HG03064 (cell line): ENCODE measurements at regions not wholly inside any gene's neighbourhood (a gene's known extent, or its start where the extent isn't known, plus 50 kb on each side); places are given as distances from the start of the nearest gene placed in this dataset.
"Not testable (repeated sequence)": the region's sequence is repeated elsewhere in the genome, so short reads cannot be mapped to it uniquely, and the experiment has no call there.

Source experiments
- ATAC-seq: cut with Tn5 transposase; IDR thresholded peaks from one replicate; pipeline ENCODE4 v1.9.1; 2021; ENCODE audit warnings: low read depth; ENCODE audit not compliant: unreplicated experiment

DNA sequence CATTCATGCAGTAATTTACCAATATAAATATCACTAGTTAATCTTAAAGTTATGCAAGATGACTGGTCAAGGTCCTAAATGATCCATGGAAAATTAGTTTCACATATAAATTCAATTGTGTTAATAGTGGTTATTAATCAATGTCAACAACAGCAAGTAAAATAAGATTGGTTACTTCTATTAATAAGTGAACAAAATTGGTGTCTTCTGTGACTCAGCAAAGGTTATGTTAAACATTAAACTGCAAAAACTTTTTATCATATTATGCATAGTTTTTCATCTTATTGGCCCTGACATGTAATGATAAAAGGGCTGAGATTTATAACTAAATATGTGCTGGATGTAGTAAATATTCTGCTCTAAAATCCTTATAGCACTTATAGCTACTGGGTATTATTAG, 359.0 kb upstream of the UBE2E3 start:
- no peak for ATAC-seq

DNA sequence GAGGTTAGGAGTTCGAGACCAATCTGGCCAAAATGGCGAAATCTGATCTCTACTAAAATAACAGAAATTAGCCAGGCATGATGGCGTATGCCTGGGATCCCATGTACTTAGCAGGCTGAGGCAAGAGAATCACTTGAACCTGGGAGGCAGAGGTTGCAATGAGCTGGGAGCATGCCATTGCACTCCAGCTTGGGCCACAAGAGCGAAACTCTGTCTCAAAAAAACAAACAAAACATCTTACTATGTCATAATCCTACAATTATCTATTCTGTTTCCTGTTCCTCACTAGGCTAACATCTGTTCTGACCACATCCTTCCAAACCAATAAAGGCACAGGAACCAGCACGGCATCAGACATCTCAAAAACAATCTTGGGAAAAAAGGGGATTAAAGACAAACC, 361.8 kb upstream of the UBE2E3 start:
- ATAC-seq, result no peak

DNA sequence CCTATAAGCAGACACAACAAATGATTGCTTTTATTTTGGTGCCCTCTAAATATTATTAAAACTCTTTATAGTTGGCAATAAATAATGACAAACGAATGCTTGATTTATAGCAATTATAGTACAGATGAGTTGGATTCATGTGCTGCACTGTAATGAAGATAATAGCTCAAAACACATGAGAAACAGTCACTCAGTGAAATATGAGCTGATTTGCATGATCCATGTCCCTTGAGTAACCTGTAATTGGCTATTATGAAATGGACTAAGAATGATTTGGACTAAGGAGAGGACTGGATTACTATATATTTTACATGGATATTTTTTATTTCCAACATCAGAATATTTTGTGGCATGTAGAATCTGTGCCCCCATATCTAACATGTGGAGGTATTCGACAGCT, 365.6 kb upstream of the UBE2E3 start:
- ATAC-seq, result no peak

DNA sequence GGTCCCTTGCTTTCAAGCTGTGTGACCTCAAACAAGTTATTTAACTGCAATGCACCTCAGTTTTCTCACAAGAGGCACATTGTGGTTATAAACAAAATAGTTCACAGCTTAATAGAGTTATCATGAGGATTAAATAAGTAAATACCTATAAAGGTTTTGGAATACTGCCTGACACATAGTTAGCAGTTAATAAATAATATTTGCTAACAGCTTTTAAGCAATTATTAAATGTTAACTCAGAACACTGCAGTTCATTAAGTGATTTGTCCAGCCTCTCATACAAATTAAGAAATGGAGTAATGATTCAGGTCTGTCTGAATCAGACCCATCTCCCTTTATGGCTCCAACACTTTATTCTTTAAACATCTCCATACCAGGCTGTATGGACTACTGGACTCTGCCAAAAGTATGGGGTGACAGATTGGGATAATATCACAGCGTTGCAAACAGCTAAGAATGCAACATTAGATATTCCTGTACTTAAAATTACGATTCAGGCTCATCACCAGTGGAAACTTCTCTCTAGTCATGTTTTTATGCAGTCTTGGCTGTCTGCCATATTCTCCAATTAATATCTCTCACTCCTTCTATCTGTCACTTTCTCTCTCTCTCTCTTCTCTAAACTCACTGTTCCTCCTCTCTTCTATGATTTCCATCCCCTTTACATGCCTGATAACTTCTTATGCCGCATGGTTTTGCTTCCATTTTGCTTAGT, 370.6 kb upstream of the UBE2E3 start:
- ATAC-seq, result no peak

DNA sequence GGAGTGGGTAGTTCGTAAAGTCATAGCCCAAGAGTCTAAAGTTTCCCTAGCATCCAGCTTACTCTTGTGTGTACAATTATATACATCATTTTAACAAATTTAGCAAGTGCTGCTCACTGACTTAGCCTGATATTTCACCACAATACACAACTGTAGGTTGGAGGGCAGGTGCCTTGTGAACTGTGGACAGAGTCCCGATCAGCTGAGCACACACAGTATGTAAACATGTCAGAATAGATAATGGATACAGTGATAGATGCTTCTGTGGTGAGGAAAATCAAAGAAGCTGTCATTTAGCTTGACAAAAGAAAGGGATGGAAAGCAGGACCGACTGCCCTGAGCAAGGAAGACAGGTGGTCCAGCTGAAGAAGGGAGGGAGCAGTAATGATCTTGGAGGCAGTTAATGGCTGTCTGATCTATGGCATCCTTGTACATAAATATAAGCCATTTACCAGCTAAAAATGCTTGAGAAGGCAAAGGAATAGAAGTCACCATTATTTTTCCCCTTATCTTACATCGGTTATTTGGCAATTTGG, 372.8 kb upstream of the UBE2E3 start:
- ATAC-seq, result no peak

DNA sequence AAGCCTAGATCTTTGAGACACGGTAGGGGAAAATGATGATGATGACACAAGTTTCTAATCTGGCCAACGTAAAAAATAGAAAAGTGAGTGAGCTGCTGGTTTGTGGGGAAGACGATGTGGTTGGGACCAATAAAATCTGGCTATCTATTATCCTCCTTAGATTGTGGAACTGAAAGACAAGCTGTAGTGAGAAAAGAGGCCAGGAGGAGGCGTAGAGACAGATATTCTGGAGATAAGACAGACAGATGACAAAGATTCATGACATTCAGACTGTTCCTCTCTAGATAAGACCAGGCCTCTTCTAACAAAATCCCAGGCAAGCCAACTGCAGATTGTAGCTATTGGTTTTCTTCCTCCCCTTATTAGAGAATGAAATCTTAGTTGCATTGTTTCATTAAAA, 376.3 kb upstream of the UBE2E3 start:
- no peak for ATAC-seq

DNA sequence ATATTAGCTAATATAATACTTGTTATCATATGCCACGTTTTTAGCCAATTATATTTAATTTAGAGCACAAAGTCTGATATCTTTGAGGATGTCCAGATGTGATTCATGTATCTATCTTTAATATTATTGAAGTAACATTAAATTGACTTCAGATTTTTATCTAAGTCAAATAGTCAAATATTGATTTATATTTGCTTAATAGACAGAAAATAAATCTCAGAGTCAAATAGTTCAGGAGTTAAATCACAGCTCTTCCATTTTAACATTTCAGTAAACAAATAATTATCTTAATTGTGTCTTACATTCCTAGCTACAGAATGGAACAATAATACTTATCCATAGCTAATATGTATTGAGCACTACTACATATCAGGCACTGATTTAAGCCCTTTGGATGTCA, 379.4 kb upstream of the UBE2E3 start:
- no peak for ATAC-seq

DNA sequence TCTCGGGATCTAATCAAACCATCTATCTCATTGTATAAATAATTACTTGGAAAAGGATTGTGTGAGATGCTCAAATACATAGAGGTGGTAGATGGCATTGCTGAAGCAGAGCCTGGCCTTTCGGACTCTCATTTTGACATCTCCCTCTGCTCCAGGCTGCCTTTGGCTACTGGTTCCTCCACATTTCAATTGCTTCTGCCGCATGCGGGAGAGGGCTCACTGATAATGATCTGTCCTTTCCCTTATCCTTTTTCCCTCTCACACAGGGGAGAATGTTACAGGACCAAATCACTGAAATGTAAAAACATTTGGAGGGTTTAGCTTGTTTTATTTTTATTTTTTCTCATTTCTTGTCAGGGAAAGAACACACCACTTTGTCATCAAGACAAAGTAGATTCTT, 380.6 kb upstream of the UBE2E3 start:
- ATAC-seq, result no peak

DNA sequence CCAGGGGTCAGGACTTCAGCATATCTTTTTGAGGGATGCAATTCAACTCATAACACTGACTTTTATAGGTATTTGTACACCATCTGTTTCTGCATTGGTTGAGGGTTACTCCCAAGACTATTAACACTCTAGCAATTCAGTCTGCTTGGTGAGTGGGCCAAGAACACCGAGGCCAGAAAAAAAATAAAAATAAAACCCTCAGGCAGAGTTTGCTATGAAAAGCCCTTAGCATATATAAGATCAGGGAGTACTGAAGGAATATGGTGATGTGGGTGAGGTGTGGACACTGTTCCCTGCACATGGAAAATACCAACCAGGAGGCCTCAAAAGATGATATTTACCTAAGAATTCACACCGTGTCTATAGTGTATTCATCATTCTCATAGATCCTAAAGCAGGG, 383.2 kb upstream of the UBE2E3 start:
- no peak for ATAC-seq

DNA sequence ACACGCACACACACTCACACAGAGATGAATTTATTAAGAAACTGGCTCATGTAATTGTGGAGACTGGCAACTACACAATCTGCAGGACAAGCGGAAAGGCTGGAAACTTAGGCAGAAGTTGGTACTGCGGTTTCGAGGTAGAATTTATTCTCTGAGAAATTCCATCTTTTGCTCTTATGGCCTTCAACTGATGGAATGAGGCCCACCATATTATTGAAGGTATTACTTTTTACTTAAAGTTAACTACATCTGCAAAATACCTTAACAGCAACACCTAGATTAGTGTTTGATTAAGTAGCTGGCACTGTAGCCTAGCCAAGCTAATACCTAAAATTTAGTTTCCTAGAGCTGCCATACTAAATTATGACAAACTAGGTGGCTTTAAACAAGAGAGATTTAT, 384.0 kb upstream of the UBE2E3 start:
- ATAC-seq, result no peak

DNA sequence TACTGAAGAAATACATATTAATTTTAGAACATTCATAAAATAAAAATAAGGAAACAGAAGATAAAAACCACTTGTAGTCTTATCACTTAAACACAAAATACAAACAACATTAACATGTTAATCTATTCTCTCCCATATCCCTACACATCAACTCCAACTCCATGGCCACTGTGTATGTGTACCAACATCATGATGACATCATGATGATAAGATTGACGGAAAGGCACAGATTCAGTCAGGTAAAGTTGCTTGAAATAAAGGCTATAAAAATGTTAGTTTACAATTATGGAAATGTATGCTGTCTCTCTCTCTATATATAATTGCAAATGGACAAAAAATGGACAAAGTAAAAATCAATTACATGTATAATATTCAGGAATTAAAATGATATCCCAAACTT, 388.5 kb upstream of the UBE2E3 start:
- no peak for ATAC-seq

DNA sequence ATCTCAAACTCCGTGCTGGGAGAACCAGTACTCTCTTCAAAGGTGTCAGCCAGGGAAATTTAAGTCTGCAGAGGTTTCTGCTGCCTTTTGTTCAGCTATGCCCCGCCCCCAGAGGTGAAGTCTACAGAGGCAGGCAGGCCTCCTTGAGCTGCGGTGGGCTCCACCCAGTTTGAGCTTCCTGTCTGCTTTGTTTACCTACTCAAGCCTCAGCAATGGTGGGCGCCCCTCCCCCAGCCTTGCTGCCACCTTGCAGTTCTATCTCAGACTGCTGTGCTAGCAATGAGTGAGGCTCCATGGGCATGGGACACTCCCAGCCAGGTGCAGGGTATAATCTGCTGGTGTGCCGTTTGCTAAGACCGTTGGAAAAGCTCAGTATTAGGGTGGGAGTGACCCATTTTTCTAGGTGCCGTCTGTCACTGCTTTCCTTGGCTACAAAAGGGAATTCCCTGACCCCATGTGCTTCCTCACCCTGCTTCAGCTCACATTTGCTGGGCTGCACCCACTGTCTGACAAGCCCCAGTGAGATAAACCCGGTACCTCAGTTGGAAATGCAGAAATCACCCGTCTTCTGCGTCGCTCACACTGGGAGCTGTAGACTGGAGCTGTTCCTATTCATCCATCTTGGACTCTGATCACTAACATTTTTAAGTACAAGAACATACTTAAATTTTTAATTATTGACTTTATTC, 389.2 kb upstream of the UBE2E3 start:
- not testable (repeated sequence) for ATAC-seq

DNA sequence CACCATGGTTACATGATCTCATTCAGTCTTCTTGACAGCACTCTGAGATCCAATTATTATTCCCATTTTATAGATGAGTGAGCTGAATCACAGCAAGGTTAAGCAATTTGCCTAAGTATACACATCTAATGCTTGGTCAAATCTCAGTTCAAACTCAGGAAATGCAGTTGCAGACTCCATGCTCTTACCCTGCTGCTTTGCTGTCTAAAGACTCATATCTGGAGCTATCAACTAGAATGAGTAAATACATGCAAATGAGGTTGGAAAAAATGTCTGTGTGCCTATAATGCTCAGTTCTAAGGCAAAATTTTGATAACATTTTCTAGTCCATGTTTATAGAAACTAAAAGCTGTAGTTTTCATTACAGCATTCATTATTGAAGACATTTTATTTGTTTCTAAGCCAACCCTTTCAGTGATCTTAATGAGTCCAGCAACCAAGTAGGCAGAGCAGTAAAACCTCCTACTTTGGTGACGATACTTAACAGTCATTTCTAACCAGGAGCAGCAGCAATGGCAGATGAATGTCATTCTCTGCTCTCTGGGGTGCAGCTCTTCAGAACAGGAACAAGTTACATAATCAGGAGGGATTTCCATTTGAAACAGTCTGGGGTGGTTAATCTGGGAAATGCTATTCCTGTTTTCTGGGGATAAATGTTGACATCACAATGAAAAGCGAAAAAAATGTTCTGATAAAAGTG, 396.8 kb upstream of the UBE2E3 start:
- no peak for ATAC-seq

DNA sequence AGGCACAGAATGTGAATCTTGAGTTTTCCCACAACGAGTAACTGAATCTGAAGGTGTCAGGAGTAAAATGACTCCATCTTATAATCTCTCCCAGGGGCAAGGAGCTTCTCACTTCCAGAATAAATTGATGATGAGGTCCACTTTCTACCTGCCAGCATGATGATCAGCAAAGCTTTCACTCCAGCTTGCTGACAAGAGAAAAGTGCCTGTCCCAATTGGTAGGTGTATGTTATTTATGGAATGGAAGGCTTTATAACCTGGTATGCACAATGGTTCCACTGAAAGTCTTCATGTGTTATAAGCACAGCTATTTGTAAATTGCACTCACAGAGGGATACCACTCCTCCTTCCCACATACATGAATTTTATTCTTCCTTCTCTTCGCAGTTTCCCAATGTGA, 401.0 kb upstream of the UBE2E3 start:
- ATAC-seq, result no peak

DNA sequence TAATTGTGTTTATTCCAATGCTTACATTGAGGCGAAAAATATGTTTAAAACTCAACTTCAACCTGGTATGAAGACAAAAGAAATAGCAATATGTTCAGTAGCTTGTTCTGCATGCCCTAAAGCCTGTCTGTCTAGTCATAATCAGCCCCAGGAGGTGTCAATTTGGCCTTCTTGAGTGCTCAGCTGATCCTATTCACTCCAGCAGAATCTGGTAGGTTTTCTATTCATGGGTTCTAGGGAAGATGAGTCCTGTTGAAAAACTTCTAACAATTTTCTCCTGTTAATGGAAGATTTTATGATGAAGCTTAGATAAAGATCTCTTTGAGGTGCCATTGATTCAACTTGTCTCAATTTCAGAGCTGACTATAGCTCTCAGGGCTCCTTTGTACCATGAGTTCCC, 402.0 kb upstream of the UBE2E3 start:
- no peak for ATAC-seq

DNA sequence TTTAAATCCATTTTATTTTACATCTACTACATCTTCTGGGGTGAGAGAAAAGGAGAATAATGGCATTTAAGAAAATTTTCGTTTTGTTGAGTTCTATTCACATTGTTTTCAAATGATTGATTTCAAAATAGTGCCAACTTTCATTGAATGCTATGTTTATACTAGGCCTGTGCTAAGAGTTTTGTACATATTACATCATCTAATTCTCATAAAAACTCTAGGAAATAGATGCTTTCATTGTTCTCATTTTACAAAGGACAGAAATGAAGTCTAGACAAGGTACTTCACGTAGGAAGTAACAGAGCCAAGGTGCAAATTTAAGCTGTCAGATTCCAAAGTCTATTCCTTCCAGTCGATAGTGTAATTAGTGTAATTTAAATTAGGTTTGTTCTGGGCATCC, 402.8 kb upstream of the UBE2E3 start:
- no peak for ATAC-seq

DNA sequence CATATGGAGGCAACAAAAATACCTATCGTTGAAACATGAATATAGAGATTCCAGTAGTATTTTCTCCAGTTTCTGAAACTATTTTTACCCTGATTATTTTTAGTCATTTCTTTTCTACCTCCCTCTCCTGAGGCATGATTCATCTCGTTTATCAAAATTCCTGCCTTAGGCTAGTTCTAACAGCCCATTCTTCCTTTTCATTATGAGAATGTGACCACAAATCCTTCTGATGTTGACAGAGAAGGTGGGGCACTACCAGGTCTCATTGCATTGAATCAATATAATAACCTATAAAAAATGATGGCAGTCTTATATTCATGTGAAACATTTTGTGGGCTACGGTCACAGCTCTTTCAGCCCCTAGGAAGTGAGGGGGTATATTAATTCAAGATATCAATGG, 406.5 kb upstream of the UBE2E3 start:
- ATAC-seq, result no peak

DNA sequence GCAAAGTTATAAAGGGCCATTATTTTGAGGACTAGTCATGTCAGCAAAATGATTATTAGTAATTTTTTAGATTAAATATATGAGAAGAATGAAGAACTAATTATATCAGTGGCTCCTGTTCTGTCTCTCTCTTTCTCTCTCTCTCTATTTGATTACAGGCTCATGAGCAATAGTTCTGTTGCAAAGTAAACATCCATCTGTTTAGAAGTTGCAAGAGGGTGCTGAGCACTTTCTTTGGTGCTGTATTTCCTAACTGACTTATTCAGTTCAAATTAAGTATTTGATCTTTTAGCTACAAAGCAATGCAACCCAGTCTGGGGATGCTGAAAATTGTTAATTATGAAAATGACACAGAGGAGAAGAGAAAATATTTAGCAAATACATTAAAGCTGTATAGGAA, 408.1 kb upstream of the UBE2E3 start:
- ATAC-seq, result no peak

DNA sequence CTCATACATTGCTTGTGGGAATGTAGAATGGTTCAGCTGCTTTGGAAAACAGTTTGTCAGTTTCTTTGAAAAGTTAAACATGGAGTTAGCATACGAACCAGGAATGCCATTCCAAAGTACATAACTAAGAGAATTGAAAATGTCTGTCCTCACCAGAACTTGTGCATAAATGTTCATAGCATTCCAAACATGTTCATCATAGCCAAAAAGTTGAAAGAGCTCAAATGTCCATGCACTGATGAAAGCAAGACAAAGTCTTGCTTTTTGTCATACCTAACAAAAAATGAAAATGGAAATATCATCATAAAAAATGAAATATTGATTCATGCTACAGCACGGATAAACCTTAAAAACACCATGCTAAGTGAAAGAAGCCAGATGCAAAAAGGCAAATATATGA, 408.8 kb upstream of the UBE2E3 start:
- ATAC-seq, result no peak

DNA sequence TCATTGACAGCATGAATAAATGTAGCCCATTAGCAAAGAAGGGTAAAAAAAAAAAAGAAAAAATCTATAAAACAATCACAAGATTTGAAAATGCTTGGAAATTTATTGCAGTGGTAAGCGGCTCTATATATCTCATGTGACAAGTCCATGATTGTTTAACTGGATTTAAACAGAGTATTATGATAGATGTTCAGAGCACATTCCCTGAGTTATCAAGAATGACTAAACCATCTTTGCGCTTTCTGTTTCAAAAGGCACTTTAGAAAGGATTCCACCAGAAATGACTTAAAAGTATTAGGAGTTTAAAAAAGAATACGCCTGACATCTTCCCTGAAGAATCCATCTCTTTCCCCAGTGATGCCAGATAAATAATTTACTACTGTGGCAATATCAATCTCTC, 409.5 kb upstream of the UBE2E3 start:
- no peak for ATAC-seq

DNA sequence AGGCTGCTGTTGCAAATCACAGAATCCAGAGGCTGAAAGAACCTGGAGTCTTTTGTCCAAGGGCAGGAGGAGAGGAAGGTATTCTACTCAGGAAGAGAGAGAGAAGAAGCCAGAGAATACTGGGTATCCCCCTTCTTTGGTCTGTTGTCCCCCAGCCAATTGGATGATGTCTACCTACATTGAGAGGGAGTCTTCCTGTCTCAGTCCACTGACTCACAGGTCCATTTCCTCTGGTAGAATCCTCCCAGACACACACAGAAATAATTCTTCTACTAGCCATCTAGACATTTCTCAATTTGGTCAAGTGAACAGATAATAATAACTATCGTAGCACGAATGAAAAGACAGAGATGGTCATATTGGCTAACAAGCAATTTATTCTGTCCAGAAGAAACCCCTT, 416.4 kb upstream of the UBE2E3 start:
- no peak for ATAC-seq

DNA sequence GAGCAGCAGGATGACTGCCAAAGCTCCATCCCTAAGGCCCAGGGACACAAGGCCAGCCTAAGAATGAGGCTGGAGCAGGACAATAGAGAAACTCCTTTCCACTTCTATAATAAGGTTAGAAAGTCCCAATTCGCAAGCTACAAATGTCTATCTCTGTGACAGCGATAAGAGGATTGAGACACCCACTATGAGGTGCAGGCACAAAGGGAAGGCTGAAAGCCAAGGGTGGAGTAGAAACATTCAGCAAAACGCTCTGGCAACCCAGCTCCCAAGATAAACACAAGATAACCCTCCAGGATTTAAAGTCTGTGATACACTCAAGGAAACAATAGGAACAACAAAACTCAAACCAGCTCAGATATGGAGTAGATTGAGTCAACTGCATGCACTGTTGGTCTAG, 418.0 kb upstream of the UBE2E3 start:
- ATAC-seq, result no peak
